Ishikawa (cell line): ENCODE measurements at regions not wholly inside any gene's neighbourhood (a gene's known extent, or its start where the extent isn't known, plus 50 kb on each side); places are given as distances from the start of the nearest gene placed in this dataset.

Experiments used
- CEBPB ChIP-seq: IDR thresholded peaks from 2 replicates; pipeline ENCODE4 v1.6.1; 2012
- CREB1 ChIP-seq: IDR thresholded peaks from 2 replicates; pipeline ENCODE4 v1.6.1; 2012; ENCODE audit warnings: low read depth
- EGR1 ChIP-seq: IDR thresholded peaks from 2 replicates; pipeline ENCODE4 v1.6.1; 2012
- EP300 ChIP-seq: IDR thresholded peaks from 2 replicates; pipeline ENCODE4 v1.6.1; 2012; ENCODE audit warnings: borderline replicate concordance
- FOXM1 ChIP-seq: IDR thresholded peaks from 2 replicates; pipeline ENCODE4 v1.6.1; 2012; ENCODE audit warnings: low read depth, borderline replicate concordance
- MAX ChIP-seq: IDR thresholded peaks from 2 replicates; pipeline ENCODE4 v1.6.1; 2012
- NFIC ChIP-seq: IDR thresholded peaks from 2 replicates; pipeline ENCODE4 v1.6.1; 2012
- RAD21 ChIP-seq: IDR thresholded peaks from 2 replicates; pipeline ENCODE4 v1.6.1; 2012; ENCODE audit warnings: low read depth
- REST ChIP-seq: IDR thresholded peaks from 2 replicates; pipeline ENCODE4 v1.6.1; 2012; ENCODE audit warnings: low read depth, mild to moderate bottlenecking
- TAF1 ChIP-seq: IDR thresholded peaks from 2 replicates; pipeline ENCODE4 v1.6.1; 2012; ENCODE audit warnings: low read depth, mild to moderate bottlenecking
- TCF12 ChIP-seq: IDR thresholded peaks from 2 replicates; pipeline ENCODE4 v1.6.1; 2012; ENCODE audit warnings: low read depth
- TEAD4 ChIP-seq: IDR thresholded peaks from 2 replicates; pipeline ENCODE4 v1.6.1; 2012
- USF1 ChIP-seq: IDR thresholded peaks from 2 replicates; pipeline ENCODE4 v1.6.1; 2012
- YY1 ChIP-seq: IDR thresholded peaks from 2 replicates; pipeline ENCODE4 v1.6.1; 2012; ENCODE audit warnings: low read depth
- ZBTB7A ChIP-seq: IDR thresholded peaks from 2 replicates; pipeline ENCODE4 v1.6.1; 2012; ENCODE audit warnings: low read depth

GRCh38 chr12:61804301-61804700 is 455.9 kb upstream of the USP15 start:
- TF ChIP-seq REST (no peak), TCF12 (no peak), EP300 (no peak), CEBPB (no peak), YY1 (no peak), ZBTB7A (no peak), FOXM1 (no peak), NFIC (no peak), MAX (no peak), USF1 (no peak), CREB1 (no peak), TEAD4 (no peak)

- no peak for TF ChIP-seq USF1
- no peak for TF ChIP-seq CEBPB
- TF ChIP-seq TAF1: no peak
- TF ChIP-seq EGR1: no peak
- no peak for TF ChIP-seq FOXM1
- TF ChIP-seq TEAD4: no peak
- TF ChIP-seq NFIC: no peak
- no peak for TF ChIP-seq MAX
- TF ChIP-seq TCF12: no peak
- no peak for TF ChIP-seq REST
- no peak for TF ChIP-seq EP300
Observed at GRCh38 chr12:61808856-61809255, 451.3 kb upstream of the USP15 start.

- TF ChIP-seq MAX (no peak), USF1 (peak; percentile 86)
Observed at GRCh38 chr12:61810486-61810885, 449.7 kb upstream of the USP15 start.

- TF ChIP-seq YY1: no peak
- TF ChIP-seq EP300: no peak
- TF ChIP-seq TCF12: no peak
- TF ChIP-seq FOXM1: no peak
- TF ChIP-seq TAF1: no peak
- no peak for TF ChIP-seq ZBTB7A
- no peak for TF ChIP-seq CREB1
- TF ChIP-seq REST: no peak
- TF ChIP-seq EGR1: no peak
- TF ChIP-seq NFIC: no peak
- TF ChIP-seq RAD21: no peak
- no peak for TF ChIP-seq CEBPB
Observed at GRCh38 chr12:61821381-61821780, 438.8 kb upstream of the USP15 start.

GRCh38 chr12:61823102-61823501 is 437.1 kb upstream of the USP15 start:
- TF ChIP-seq FOXM1: no peak
- no peak for TF ChIP-seq NFIC
- no peak for TF ChIP-seq CEBPB
- TF ChIP-seq ZBTB7A: no peak
- no peak for TF ChIP-seq YY1
- TF ChIP-seq USF1: no peak
- TF ChIP-seq TAF1: no peak
- no peak for TF ChIP-seq EP300
- TF ChIP-seq TCF12: no peak
- no peak for TF ChIP-seq MAX
- TF ChIP-seq CREB1: no peak
- TF ChIP-seq TEAD4: no peak
- TF ChIP-seq EGR1: no peak
